ENCODE measurements at regions not wholly inside any gene's neighbourhood (a gene's known extent, or its start where the extent isn't known, plus 50 kb on each side); places are given as distances from the start of the nearest gene placed in this dataset.

GRCh38 chr2:163983911-163984310 is 248.1 kb upstream of the FIGN start:
- TF ChIP-seq CTCF (IDR thresholded peaks at IDR 0.05): no peak
- TF ChIP-seq EP300 (IDR thresholded peaks at IDR 0.05): no peak
- TF ChIP-seq POLR2A (IDR thresholded peaks at IDR 0.05): no peak
